Activated effector memory CD4-positive, alpha-beta T cell treated with anti-CD3 and anti-CD28 coated beads, Interleukin-2, amount 50 U/mL, for 16 hours (primary cell): ENCODE measurements at regions not wholly inside any gene's neighbourhood (a gene's known extent, or its start where the extent isn't known, plus 50 kb on each side); places are given as distances from the start of the nearest gene placed in this dataset.
A peak's percentile ranks its signal among the peaks of the same experiment; 100 is the strongest.

Experiments
- DNase-seq: peaks from one replicate; pipeline ENCODE4 v3.0.0-alpha.2; 2020

DNA sequence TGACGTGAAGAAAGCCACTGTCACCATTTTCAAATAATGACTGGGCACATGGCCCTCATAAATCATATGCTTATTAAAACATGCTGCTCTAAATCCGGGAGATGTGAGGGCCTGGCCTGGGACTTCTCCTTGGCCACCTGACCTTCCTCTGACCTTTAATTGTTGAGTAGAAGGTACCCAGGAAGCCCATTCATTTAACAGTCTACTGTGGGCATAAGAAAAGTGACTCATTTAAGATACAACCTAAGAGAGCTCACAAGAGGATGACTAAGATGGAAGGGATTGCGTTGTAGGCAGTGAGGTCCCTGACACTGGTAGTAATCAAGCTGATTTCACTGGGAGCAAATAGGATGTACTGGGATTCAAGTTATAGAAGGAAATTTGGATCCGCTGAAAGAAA lies 203.4 kb upstream of the GPR26 start:
- DNase-seq, result no peak

GRCh38 chr10:123463181-123463580 lies 203.0 kb upstream of the GPR26 start:
- DNase-seq, result no peak

- DNase-seq, result no peak
Observed at GRCh38 chr10:123463698-123464097, 202.5 kb upstream of the GPR26 start.

DNA sequence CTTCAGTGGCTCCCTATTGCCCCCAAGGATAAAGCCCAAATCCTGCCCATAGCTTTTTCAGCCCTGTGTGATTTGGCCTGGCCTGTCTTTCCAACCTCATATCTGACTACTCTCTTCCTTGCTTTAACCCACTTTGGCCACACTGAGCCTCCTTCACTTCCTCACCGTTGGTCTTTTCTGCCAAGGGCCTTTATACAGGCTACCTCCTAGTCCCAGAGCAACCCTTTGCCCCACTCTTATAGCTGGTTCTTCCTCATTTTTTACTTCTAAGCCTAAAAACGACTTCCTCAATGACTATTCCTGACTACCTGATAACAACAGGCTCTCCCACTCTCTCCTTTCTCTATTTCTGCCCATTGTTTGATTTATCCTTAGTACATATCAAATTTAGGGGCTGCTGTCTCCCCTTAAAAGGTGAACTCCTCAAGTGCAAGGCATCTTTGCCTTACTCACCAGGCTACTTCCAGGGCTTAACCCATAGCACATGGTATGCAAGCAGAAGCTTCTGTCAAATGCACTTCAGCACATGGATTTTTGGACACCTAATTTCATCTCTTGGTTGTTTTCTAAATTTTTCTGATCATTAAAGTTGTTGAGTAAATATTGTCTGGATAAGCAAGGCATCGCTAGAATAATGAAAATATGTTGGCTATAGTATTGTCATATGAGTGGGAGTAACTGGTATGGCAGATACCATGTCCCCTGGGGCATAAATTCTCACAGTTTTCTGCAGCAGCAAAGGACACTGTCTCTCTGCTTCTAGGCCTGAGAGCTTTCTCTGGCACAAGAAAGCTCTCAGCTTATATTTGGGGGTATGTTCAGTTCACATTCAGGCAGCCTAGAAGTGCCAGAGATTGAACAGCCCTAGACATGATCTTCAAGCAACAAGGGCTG lies 201.5 kb upstream of the GPR26 start:
- DNase-seq, result no peak

GRCh38 chr10:123470336-123470921 lies 195.7 kb upstream of the GPR26 start:
- DNase-seq, result no peak

DNA sequence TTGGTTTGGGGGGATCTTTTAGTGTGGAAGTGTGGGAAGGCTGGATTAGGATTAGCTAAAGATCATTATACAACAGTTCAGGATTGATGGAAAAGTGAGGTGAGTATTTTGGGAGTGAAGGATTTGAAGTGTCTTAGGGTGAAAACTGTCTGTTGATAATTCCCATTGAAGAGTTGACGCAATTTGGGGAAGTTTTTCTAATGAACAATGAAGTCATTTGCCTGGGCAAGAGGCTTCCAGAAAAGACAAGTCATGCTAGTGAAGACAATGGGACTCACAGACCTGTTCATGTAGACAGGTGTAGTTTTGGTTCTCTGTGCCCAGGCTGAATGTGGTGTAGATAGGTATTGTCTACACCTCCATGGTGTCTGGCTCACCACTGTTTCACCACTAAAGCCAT lies 194.3 kb upstream of the GPR26 start:
- no peak for DNase-seq

DNA sequence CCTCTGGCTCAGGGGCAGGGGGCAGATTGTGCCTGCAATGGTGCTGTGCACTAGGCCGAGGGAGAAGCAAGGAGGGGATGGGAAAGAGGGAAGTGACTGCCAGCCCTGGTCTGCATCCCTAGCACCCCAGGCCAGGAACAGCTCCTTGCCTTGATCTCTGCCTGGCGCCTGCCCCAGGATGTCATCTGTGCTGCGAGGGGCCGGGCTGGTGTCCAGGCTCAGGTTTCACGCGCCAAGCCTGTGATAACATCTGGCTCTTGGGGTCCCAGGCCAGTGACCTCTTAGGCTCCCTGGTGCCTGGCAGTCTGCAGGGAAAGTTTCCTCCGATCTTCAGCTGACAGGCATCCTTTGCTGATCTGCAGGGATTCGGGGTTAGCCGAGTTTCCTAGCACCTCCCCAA lies 193.5 kb upstream of the GPR26 start:
- no peak for DNase-seq

- DNase-seq, result no peak
Observed at GRCh38 chr10:123474700-123475099, 191.5 kb upstream of the GPR26 start.

- no peak for DNase-seq
Observed at GRCh38 chr10:123475466-123475865, 190.7 kb upstream of the GPR26 start.

DNA sequence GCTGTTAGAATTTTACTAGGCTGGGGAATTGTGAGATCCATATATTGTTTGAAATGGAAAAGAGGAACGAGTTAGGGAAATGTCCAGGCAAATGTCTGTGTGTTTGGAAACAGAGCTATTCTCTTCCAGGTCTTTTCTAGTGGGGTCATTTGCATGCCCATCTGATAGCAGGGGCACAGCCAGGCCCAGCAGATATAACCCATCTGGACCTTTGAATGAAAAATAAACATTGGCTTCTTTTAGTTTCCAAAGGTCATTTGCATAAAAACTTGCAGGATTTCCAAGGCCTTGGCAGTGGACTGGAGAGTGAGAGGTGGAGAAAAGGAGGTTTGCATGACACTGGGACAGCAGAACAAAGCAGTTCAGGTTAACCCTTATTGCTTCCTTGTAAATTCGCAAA lies 188.0 kb upstream of the GPR26 start:
- no peak for DNase-seq

DNA sequence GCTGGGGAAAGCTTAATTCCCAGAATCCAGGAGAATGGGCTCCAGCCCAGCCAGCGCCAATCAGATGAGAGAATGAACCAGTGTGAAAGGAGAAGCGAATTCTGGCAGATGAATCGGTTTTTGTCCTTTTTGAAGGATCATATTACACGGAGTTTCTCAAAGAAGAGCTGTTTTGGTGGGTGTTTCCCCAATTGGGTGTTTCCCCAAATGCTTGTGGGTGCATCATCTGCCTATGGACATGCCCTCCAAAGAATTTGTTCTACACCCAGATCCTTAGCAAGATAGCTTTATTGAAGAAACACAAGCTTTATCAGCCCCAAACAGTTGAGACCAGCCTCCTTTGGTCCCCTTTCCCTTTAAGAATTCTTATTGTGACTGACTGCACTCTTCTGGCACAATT lies 186.5 kb upstream of the GPR26 start:
- DNase-seq, result no peak

DNA sequence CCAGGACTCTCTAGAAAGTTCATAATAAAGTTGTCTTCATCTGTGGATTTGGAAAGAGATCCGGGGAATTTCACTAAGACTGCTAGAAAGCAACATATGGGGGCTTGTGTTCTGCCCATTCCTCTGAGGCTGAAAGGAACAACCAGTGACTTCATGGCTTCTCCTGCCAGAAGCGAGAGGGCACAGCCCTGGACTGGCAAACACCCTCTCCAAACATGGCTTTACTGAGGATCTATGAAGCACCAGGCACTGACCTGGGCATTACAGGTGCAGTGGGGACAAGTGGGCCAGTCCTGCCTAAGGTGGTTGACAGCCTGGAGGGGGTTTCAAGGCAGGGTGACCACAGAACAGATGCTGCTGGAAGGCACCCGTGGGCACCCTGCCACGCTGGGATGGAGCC lies 185.8 kb upstream of the GPR26 start:
- DNase-seq, result no peak

- no peak for DNase-seq
Observed at GRCh38 chr10:123480845-123481244, 185.3 kb upstream of the GPR26 start.

DNA sequence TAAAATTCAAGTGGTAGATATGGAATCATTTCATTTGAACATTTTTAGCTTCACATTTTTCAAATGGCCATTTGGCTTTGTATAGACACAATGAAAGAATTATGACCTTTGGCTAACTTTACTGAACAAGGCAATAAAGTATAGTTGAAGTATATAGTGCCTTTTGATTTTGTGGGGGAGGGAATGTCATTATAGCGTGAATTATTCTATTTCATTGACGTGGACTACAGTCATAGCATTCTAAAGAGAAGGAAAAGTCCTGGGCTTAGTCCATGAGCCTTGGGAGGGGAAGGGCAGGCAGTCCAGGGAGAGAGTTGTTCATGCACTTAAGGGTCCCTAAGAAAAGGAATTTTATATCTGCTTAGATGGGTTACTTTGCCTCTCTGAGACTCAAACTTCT lies 181.4 kb upstream of the GPR26 start:
- no peak for DNase-seq

- DNase-seq, result no peak
Observed at GRCh38 chr10:123485341-123485960, 180.7 kb upstream of the GPR26 start.

DNA sequence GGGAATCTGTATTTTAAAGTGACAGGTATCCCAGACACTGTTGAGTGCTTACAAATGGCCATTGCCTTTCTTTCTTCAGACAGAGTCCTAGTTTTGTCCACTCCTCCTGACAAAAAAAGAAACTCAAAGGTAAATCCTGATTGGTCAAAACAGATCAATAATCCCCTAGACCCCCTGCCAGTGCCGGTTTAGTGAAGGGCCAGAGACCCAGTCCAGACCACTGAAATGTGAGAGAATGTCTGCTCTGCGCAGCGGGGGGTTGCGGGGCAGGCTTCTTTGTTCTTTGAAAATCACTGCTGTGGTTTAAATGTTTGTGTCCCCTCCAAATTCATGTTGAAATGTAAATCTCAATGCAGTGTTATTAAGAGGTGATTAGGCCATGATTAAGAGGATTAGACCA lies 177.7 kb upstream of the GPR26 start:
- DNase-seq, result no peak

DNA sequence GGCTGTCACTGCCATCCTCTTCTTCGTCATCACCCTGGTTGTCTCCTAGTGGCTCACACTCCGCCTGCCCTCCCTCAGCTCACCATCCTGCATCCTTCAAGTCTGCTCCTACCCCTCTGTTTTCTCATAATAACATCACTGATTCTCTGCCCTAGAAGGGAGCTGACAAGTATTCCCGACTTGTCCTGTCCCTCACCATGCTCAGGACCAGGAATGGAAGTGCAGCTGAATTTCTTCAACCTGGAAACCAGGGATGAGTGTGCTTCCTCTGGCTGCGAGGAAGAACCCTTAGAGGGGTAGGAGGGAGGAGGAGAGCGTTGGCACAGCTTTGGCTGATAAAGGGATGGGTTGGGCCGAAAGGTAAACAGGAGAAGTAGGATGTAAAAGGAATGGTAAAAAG lies 174.8 kb upstream of the GPR26 start:
- DNase-seq, result no peak

DNA sequence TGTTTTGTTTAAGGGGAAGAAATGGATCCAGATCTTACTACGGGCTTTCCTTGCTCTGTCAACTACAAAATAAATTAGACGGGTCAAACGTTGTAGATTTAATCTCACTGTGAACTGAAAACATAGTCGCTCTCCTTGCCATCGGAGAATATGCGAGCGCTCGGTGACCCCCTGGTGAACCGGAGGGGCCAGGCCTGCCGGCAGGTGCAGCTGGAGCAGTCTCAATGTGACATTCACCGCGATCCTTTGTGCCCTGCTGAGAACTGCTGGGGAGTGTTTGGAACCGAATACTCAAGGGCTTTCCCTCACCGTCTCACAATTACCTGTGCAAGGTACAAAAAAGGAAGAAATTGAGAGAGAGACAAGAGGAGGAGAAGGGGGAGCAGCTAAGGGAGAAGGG lies 174.1 kb upstream of the GPR26 start:
- DNase-seq, result no peak

- no peak for DNase-seq
Observed at GRCh38 chr10:123494301-123494808, 171.8 kb upstream of the GPR26 start.

DNA sequence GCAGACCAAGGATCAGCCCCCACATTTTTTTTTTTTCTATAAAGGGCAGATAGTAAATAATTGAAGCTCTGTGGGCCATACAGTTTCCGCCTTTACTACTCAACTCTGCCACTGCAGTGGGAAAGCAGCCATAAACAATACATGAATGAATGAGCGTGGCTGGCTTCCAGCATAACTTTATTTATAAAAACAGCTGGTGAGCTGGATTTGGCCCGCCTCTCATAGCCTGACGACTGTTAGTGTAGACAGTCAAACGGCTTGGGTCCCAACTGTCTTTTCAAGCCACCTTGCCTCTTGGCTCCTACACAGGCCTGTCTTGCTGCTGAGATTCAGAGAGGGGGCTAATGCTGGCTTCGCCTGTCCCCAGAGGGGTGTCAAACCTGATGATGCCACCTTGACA lies 169.8 kb upstream of the GPR26 start:
- no peak for DNase-seq

GRCh38 chr10:123496996-123497660 lies 169.0 kb upstream of the GPR26 start:
- DNase-seq, result peak; percentile 28

DNA sequence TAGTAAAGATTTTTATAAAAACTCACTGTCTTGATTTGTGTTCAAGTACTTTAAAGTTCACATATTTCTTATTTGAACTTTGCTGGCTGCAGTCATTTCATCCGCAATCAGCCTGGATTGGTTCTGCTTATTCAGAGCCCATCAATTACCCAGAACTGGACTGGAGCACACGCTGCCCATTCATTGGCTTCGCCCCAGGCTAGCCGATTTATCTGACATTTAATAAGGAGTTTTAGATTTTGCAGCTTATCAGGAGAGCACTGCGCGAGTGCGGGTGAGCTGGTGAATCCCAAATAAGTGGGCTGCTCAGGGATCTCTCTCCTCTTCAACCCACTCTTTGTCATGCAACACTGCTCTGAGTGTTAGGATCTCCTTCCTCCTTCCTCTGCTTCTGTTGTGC lies 166.0 kb upstream of the GPR26 start:
- peak; percentile 17 for DNase-seq

GRCh38 chr10:123501148-123501547 lies 165.0 kb upstream of the GPR26 start:
- no peak for DNase-seq

GRCh38 chr10:123502983-123503382 lies 163.2 kb upstream of the GPR26 start:
- no peak for DNase-seq
